ENCODE measurements at regions not wholly inside any gene's neighbourhood (a gene's known extent, or its start where the extent isn't known, plus 50 kb on each side); places are given as distances from the start of the nearest gene placed in this dataset.

GRCh38 chr2:83596592-83597282 is 862.3 kb downstream of the SUCLG1 start:
- DNase-seq, result no peak

GRCh38 chr2:83595926-83596325 is 863.2 kb downstream of the SUCLG1 start:
- no peak for DNase-seq

- no peak for DNase-seq
Observed at GRCh38 chr2:83595121-83595690, 863.9 kb downstream of the SUCLG1 start.

GRCh38 chr2:83594241-83595120 is 864.6 kb downstream of the SUCLG1 start:
- no peak for DNase-seq

GRCh38 chr2:83587309-83587708 is 871.8 kb downstream of the SUCLG1 start:
- DNase-seq, result no peak

GRCh38 chr2:83585250-83585649 is 873.8 kb downstream of the SUCLG1 start:
- DNase-seq, result no peak

GRCh38 chr2:83584672-83585071 is 874.4 kb downstream of the SUCLG1 start:
- no peak for DNase-seq

- no peak for DNase-seq
Observed at GRCh38 chr2:83582589-83582988, 876.5 kb downstream of the SUCLG1 start.

- no peak for DNase-seq
Observed at GRCh38 chr2:83579507-83579906, 879.6 kb downstream of the SUCLG1 start.

- no peak for DNase-seq
Observed at GRCh38 chr2:83578405-83578804, 880.7 kb downstream of the SUCLG1 start.

- DNase-seq, result no peak
Observed at GRCh38 chr2:83574614-83575013, 884.5 kb downstream of the SUCLG1 start.

GRCh38 chr2:83573060-83573459 is 886.0 kb downstream of the SUCLG1 start:
- no peak for DNase-seq

- no peak for DNase-seq
Observed at GRCh38 chr2:83572400-83572799, 886.7 kb downstream of the SUCLG1 start.

- DNase-seq, result no peak
Observed at GRCh38 chr2:83567551-83567950, 891.5 kb downstream of the SUCLG1 start.

- no peak for DNase-seq
Observed at GRCh38 chr2:83565626-83566025, 893.5 kb downstream of the SUCLG1 start.

GRCh38 chr2:83565181-83565580 is 893.9 kb downstream of the SUCLG1 start:
- DNase-seq, result no peak

GRCh38 chr2:83561592-83561991 is 897.5 kb downstream of the SUCLG1 start:
- no peak for DNase-seq

- no peak for DNase-seq
Observed at GRCh38 chr2:83536556-83536955, 922.5 kb downstream of the SUCLG1 start.

GRCh38 chr2:83534416-83534815 is 924.7 kb downstream of the SUCLG1 start:
- no peak for DNase-seq

- no peak for DNase-seq
Observed at GRCh38 chr2:83531206-83531826, 927.8 kb downstream of the SUCLG1 start.

GRCh38 chr2:83528767-83529166 is 930.3 kb downstream of the SUCLG1 start:
- DNase-seq, result no peak

- DNase-seq, result no peak
Observed at GRCh38 chr2:83522891-83523493, 936.1 kb downstream of the SUCLG1 start.
